GM19395 (cell line): ENCODE measurements at regions not wholly inside any gene's neighbourhood (a gene's known extent, or its start where the extent isn't known, plus 50 kb on each side); places are given as distances from the start of the nearest gene placed in this dataset.

Experiments
- ATAC-seq: cut with Tn5 transposase; IDR thresholded peaks from one replicate; pipeline ENCODE4 v1.9.1; 2021; ENCODE audit warnings: mild to moderate bottlenecking, moderate library complexity; ENCODE audit not compliant: unreplicated experiment

DNA sequence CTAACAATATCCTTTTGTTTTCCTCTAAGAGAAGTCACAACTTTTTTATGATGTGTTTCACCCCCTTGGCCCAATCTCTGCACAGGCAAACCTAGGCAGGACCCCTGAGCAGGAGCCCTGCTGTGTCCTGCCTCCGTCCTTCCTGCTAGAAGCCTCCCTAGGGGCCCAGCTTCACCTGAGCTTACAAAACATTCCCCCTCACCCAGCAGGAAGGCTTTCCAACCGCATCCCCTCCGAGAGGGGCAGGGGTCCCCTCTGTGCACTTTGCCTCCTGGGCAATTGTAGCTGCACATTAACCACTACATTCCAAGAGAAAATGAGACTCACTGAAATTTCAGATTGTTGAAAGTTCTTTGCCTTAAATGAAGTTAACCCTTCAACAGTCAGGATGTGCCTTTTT lies 176.2 kb downstream of the IRX2 start:
- no peak for ATAC-seq

GRCh38 chr5:2574155-2574554 lies 177.3 kb downstream of the IRX2 start:
- no peak for ATAC-seq

- ATAC-seq = no peak
Measured at GRCh38 chr5:2570586-2570985, 180.9 kb downstream of the IRX2 start.

GRCh38 chr5:2569774-2570542 lies 181.5 kb downstream of the IRX2 start:
- ATAC-seq = no peak

GRCh38 chr5:2569176-2569575 lies 182.3 kb downstream of the IRX2 start:
- no peak for ATAC-seq

GRCh38 chr5:2566284-2566683 lies 185.2 kb downstream of the IRX2 start:
- ATAC-seq = no peak

DNA sequence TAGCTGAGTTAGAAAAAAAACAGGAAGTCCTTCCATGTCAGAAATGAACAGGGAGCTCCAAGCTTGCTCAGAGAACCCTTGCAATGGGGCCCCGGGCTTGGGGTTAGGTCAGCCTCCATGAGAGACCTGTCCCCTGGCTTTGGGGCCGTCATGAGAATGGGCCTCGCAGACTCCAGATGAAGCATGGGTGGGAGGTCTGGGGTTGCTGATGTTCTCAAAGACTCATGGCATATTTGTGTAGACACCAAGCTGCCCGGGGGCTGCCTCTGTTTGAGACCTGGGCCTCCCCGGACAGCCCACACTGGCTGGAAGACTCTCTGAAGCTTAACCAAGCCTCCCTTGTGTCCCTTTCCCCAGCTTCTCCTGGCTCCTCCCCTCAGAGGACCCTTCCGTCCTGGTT lies 186.3 kb downstream of the IRX2 start:
- no peak for ATAC-seq

GRCh38 chr5:2563046-2563445 lies 188.4 kb downstream of the IRX2 start:
- ATAC-seq = no peak

DNA sequence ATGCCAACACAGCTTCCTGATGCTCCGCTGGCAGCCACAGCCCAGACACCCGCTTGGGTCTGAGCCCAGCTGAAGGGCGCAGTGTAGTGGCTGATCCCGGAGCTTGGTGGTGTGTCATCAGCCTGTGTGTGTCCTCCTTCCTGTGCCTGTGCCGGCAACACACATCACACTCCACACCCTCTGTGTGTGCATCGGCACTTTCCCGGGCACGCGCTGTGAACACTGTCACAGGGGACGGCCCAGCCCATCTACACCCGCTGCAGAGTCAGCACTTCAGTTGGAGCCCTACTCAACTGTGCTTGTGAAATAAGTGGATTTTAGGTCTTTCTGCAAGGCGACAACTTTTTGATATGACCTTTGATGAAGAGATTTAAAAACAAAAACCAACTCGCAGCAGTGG lies 189.4 kb downstream of the IRX2 start:
- no peak for ATAC-seq

DNA sequence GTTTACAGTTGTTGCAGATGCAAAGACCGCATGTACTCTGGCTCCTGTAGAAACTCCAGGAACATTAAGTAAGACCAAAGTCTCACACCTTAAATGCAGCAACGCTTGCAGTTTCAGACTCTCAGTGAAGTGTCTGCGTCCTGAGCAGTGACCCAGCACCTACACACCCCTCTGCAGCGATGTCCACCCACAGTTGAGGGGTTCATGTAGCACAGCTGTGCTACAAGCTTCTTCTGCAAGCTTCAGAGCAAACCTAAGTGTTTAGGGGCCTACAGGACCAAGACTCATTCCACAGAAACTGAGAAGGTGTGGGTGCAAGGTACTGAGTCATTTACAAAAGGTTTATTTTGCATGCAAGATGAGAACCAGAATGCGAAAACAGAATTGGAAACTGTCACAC lies 191.0 kb downstream of the IRX2 start:
- ATAC-seq = no peak

DNA sequence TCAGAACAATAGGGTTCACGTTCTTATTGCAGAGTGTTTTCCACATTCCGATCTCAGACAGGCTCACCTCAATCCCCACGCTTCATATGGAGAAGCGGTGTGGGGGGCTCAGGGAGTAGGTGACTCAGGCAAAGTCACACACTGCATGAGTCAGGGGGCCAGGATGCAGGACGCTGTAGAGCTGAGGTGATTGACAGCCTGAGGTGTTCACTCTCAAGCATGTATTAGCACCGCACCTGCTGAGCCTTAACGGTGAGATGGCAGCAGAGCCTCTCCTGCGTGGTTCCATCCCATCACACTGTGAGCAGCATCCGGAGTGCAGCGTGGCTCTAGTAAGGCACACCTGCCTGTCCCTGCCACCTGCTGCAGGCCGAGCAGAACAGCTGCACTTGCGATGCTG lies 194.0 kb downstream of the IRX2 start:
- ATAC-seq = no peak

DNA sequence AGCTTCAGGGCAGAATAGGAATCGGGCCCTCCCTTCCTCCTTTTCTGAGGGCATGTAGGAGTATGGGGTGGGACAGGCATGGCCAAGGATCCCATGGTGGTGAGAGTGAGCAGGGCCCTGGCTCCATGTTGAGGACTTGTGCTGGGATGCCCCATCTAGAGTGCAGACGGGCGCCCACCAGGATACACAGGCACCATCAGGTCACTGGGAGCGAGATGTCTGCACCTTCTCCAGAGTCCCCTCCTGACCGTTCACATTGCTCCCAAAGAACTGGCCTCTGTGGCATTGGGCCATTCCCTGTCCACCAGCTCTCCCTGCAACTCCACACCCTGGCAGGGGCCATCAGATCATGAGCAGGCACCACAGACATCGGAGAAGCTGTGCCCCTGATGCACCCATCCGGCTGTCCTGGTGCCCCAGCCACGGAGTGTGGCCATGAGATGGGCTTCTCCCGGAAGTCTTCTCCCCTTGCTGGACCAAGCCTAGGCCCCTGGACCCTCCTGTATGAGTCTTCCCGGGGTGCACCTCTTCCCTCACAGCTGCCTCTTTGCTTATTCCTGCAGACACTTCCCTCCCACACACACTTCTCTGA lies 195.0 kb downstream of the IRX2 start:
- ATAC-seq = no peak

- no peak for ATAC-seq
Measured at GRCh38 chr5:2553611-2554010, 197.9 kb downstream of the IRX2 start.

DNA sequence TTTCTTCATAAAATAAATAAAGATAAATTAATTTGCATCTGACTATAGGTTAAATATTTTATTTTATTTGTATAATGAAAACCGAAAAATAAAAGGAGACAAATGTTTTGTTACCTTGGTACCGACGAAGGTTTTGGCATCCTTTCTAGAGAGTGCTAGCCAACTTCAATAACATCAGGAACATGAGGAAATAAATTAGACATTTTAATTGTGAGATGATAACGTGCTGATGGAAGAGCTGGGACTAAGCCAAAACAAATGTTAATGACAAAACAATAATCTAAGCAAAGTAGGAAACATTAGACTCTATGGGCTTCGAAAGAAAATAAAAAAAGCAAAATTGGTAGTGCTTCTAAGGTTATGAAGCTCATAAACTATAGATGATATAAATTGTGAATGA lies 201.0 kb downstream of the IRX2 start:
- ATAC-seq = no peak

GRCh38 chr5:2549900-2550299 lies 201.6 kb downstream of the IRX2 start:
- no peak for ATAC-seq

DNA sequence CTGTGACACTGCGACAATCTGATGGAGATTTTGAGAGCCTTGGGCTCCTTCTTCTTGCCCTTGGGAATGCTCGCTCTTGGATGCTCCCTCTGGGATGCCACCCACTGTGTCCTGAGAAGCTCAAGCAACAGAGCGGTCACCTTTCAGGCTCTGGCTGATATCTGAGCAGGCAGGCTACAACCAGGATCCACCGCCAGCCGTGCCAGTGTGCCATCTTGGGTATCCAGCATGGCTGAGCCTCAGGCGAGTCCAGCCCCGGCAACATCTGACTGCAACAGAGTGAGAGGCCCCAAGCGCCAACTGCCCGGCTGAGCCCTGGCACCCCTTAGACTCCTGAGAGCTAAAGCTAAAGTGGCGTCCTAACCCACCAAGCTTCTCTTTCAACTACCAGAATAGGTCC lies 202.1 kb downstream of the IRX2 start:
- no peak for ATAC-seq

DNA sequence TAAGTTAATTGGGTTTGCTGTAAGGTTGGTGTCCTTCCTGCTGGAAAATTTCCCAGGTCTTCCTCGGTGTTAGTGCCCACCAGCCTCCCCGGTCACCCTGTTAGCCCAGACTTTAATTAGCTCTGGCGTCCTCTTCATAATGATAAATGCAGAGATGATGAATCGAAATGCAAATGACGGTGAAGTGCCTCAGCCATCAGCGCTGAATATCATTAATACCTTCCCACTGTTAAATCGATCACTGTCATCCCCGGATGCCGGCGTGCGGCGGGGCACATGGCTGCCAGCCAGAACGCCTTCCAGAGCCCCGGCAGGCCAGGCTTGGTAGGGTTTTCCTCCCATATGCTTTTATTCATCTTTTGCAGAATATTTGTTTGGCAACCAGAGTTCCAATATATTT lies 204.5 kb downstream of the IRX2 start:
- ATAC-seq = no peak

GRCh38 chr5:2544003-2544402 lies 207.5 kb downstream of the IRX2 start:
- no peak for ATAC-seq

DNA sequence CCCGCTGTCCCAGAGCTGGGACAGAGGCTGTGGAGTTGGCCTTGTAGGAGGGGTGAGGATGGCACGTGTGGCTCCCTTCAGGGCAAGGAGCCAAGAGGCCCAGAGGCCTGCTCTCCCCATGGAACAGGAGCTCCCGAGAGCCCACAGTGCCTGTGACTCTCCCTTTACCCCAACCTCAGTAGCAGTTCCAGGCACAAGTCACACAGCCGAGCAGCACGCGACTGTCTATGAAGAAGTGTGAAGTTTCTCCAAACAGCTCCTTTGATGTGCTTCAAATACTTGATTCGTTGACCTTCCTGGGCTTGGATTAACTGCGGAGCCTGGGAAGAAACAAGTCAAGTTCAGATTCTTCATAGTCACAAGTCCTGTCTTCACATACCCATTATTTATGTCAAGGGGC lies 208.7 kb downstream of the IRX2 start:
- ATAC-seq = no peak

- ATAC-seq = no peak
Measured at GRCh38 chr5:2542026-2542425, 209.5 kb downstream of the IRX2 start.

- no peak for ATAC-seq
Measured at GRCh38 chr5:2538169-2538568, 213.3 kb downstream of the IRX2 start.

DNA sequence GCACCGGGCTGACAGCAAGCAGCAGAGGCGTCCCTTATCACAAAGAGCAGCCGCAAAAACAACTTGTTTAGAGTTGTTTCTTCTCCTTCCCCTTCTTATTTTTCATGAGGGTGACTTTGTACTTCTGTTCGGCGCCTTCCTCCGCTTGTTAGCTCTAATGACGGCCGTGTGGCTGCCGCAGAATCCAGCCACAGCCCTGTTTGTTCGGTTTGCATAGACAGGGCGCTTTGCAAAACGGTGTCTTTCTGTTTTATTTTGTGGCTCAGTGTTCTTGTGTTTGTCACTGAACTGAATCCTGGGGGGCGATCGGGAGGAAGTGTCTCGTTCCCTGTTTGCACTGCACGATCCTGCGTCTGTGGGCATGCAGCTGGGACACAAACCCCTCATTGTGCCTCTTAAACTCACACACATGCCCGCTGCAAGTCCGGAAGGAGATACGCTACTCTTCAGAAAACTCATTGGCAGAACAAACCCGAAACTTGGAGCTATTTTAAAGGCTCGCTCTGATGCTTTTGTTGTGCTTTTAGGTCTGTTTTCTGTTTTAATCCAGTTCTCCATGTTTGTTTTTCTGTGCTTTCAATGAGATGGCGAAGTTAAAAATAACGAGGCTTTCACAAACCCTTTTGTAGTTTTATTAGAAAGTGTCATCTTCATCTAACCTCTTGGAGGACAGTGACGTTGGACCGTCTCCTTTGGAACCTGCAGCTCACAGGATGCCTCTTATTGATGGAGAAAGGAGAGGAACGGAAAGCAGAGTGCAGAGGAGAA lies 213.9 kb downstream of the IRX2 start:
- ATAC-seq = no peak
